Large intestine (tissue), 3 donors: ENCODE measurements at regions not wholly inside any gene's neighbourhood (a gene's known extent, or its start where the extent isn't known, plus 50 kb on each side); places are given as distances from the start of the nearest gene placed in this dataset.
A peak's percentile ranks its signal among the peaks of the same experiment; 100 is the strongest.

Experiments
- DNase-seq, 2 donors: peaks; one replicate each; pipeline versions ENCODE4 v3.0.0 to v3.0.0-alpha.2; 2013
- H3K27ac ChIP-seq: one replicate; pipeline ENCODE4 v1.5.1; 2013; ENCODE audit warnings: low read length
- H3K27me3 ChIP-seq: 2 replicates; pipeline ENCODE4 v1.6.1; 2013; ENCODE audit warnings: low read length; ENCODE audit not compliant: control insufficient read depth, insufficient read depth
- H3K36me3 ChIP-seq: 2 replicates; pipeline ENCODE4 v1.6.1; 2013; ENCODE audit warnings: low read length; ENCODE audit not compliant: control insufficient read depth, insufficient read depth
- H3K4me1 ChIP-seq: one replicate; pipeline ENCODE4 v1.6.1; 2013; ENCODE audit warnings: low read length; ENCODE audit not compliant: control insufficient read depth, insufficient read depth
- H3K4me3 ChIP-seq: one replicate; pipeline ENCODE4 v1.5.1; 2013; ENCODE audit warnings: low read length
- H3K9me3 ChIP-seq: one replicate; pipeline ENCODE4 v1.6.1; 2013; ENCODE audit warnings: mild to moderate bottlenecking, low read depth, low read length, moderate library complexity; ENCODE audit not compliant: control insufficient read depth
- WGBS: methylation state at CpG from one replicate; pipeline ENCODE4 v1.1.5; 2013; ENCODE audit warnings: low lambda C conversion rate; ENCODE audit not compliant: insufficient coverage; 5-methylcytosine and 5-hydroxymethylcytosine counted together

DNA sequence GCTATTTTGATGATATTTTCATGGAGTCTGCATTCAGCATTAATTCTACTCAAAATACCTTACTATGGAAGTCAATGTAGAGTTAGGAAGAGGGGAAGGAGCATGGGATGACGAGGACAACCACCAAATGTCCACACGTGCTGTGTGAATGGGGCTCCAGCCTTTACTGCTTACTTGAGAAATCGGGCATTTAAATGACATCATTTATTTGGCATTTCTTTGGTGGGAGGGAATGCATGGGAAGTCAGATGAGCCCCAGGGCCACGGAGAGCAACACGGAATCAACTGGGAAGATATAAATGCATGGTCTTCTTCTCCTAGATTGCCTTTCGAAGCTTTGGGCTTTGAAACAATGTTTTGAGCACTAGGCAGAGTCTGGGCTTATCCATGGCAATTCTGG is 458.5 kb upstream of the KLF4 start:
- H3K27me3 ChIP-seq, result no peaks in the 10 kb centered on the region
- H3K27ac ChIP-seq, result no peak overlapping the region
- DNase-seq, result no peak
- no peaks in the 10 kb centered on the region for H3K36me3 ChIP-seq
- H3K4me1 ChIP-seq, result peaks cover 7% of the 10 kb centered on the region
- 88% methylated on average over 5 of the region's 6 CpGs for WGBS
- H3K9me3 ChIP-seq, result no peaks in the 10 kb centered on the region
- no peak overlapping the region for H3K4me3 ChIP-seq

DNA sequence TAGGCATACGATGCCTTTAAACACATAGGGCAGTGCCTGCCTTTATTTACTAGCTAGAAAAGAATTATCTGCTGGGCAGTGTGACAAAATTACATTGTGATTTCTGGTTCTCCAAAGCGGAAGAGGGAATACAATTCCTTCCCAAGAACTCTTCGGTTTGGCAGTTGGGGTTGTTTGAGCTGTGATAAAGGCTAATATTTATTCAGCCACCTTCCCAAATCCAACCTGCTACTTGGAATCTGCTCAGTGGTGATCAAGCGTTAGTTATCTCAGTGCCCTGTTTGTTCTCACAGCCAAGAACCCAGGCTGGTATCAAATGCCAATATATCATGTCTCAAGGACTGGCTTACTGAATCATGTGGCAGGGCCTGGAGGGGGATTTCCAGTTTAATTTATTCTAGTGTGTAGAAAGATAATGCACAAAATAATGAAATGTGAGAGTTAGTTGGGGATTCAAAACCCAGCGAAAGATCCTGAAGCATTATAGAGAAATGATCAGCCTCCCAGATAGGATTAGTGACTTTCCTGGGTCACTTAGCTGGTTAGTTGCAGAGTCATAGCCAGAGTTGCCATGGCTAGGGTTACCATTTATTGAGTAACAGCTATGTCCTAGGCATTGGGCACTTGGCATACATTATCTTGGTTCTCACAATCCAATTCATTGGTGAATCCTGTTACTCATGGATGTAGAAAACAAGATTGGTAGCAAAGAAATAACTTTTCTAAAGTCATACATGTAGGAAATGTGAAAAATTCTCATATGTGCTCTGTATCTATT is 457.0 kb upstream of the KLF4 start:
- no peak for DNase-seq
- Histone ChIP-seq H3K27me3 (no peaks in the 10 kb centered on the region), H3K4me3 (no peak overlapping the region), H3K36me3 (no peaks in the 10 kb centered on the region), H3K9me3 (no peaks in the 10 kb centered on the region), H3K4me1 (peaks cover 2% of the 10 kb centered on the region), H3K27ac (no peak overlapping the region)
- WGBS, result no CpG with 5 or more reads among the region's 5 CpGs

DNA sequence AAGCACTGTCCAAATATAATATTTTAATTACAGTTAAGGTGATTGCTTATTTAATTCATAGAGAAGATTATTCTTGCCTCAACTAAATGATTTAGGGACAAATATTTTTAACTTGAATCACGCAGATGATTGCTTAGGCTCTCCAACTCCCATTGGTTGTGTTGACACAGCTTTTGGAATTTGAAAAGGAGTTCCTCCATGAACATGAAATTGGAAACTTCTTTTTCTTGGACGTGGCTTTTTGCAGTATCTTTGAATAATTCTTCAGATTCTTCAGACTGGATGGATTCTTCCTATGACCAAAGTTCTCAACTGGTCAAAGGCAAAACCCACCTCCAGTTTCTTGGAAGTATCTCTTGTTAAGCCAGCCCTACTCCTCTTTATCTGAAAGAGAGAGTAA is 456.4 kb upstream of the KLF4 start:
- Histone ChIP-seq H3K4me1 (no peaks in the 10 kb centered on the region), H3K4me3 (no peak overlapping the region), H3K36me3 (no peaks in the 10 kb centered on the region), H3K27ac (no peak overlapping the region), H3K9me3 (no peaks in the 10 kb centered on the region), H3K27me3 (no peaks in the 10 kb centered on the region)
- no peak for DNase-seq
- 100% methylated on average over 1 of the region's 2 CpGs for WGBS

DNA sequence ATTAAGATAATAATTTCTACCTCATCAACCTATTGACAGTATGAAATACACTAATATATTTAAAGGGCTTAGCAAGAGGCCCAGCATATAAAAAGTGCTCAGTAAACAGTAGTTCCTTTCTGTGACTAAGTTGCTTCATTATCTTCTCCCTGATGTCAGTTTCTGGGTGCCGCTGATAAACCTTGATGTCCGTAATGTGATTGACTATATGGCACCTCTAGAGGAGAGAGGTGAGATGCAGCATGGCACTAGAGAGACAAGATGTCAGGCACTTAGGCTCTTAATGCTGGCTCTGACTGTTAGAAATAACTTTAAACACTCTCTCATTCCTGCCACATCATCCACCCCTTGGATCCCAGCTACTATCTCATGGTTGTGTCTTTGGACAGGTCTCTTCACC is 455.9 kb upstream of the KLF4 start:
- WGBS, result no CpG with 5 or more reads among the region's 2 CpGs
- H3K4me3 ChIP-seq, result no peak overlapping the region
- H3K4me1 ChIP-seq, result no peaks in the 10 kb centered on the region
- H3K27me3 ChIP-seq, result no peaks in the 10 kb centered on the region
- no peak overlapping the region for H3K27ac ChIP-seq
- no peaks in the 10 kb centered on the region for H3K9me3 ChIP-seq
- no peak for DNase-seq
- no peaks in the 10 kb centered on the region for H3K36me3 ChIP-seq

- H3K36me3 ChIP-seq, result no peaks in the 10 kb centered on the region
- H3K27ac ChIP-seq, result no peak overlapping the region
- no peak overlapping the region for H3K4me3 ChIP-seq
- peaks cover 3% of the 10 kb centered on the region for H3K4me1 ChIP-seq
- 100% methylated on average over 2 of the region's 10 CpGs for WGBS
- no peaks in the 10 kb centered on the region for H3K9me3 ChIP-seq
- no peak for DNase-seq
- H3K27me3 ChIP-seq, result no peaks in the 10 kb centered on the region
Observed at GRCh38 chr9:107944387-107944786, 454.8 kb upstream of the KLF4 start.

GRCh38 chr9:107943901-107944300 is 454.3 kb upstream of the KLF4 start:
- no peak overlapping the region for H3K4me3 ChIP-seq
- no peaks in the 10 kb centered on the region for H3K36me3 ChIP-seq
- no peak for DNase-seq
- no peaks in the 10 kb centered on the region for H3K27me3 ChIP-seq
- WGBS, result no CpG with 5 or more reads among the region's 3 CpGs
- no peak overlapping the region for H3K27ac ChIP-seq
- H3K9me3 ChIP-seq, result no peaks in the 10 kb centered on the region
- peaks cover 8% of the 10 kb centered on the region for H3K4me1 ChIP-seq

DNA sequence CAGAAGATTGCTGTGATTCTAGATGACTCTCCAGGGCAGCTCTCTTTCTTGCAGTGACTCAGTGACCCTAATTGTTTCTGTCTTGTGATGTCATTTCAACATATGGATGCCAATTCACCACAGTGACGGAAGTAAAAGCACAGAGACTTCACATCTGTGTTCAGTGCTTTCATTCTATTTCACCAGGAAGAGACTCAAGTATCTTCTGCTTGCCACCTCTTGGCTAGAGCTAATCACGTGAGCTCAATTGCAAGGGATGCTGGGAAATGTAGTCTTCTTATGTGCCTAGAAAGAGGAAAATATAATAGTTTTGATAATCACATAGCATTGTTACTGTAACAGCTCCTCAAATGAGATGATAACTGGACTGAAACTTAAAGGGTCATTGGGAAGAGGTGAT is 453.3 kb upstream of the KLF4 start:
- Histone ChIP-seq H3K36me3 (no peaks in the 10 kb centered on the region), H3K4me1 (peaks cover 12% of the 10 kb centered on the region), H3K27ac (no peak overlapping the region), H3K27me3 (no peaks in the 10 kb centered on the region), H3K9me3 (no peaks in the 10 kb centered on the region), H3K4me3 (no peak overlapping the region)
- no peak for DNase-seq
- no CpG with 5 or more reads among the region's 2 CpGs for WGBS

- Histone ChIP-seq H3K36me3 (no peaks in the 10 kb centered on the region), H3K27me3 (no peaks in the 10 kb centered on the region), H3K4me1 (peaks cover 12% of the 10 kb centered on the region), H3K27ac (no peak overlapping the region), H3K4me3 (no peak overlapping the region), H3K9me3 (no peaks in the 10 kb centered on the region)
- no CpG with 5 or more reads among the region's 1 CpG for WGBS
- no peak for DNase-seq
Observed at GRCh38 chr9:107942291-107942690, 452.7 kb upstream of the KLF4 start.

- no CpG with 5 or more reads among the region's 7 CpGs for WGBS
- Histone ChIP-seq H3K36me3 (no peaks in the 10 kb centered on the region), H3K4me3 (no peak overlapping the region), H3K27ac (no peak overlapping the region), H3K27me3 (no peaks in the 10 kb centered on the region), H3K9me3 (no peaks in the 10 kb centered on the region), H3K4me1 (peaks cover 12% of the 10 kb centered on the region)
- DNase-seq, result no peak
Observed at GRCh38 chr9:107940616-107941595, 451.3 kb upstream of the KLF4 start.

DNA sequence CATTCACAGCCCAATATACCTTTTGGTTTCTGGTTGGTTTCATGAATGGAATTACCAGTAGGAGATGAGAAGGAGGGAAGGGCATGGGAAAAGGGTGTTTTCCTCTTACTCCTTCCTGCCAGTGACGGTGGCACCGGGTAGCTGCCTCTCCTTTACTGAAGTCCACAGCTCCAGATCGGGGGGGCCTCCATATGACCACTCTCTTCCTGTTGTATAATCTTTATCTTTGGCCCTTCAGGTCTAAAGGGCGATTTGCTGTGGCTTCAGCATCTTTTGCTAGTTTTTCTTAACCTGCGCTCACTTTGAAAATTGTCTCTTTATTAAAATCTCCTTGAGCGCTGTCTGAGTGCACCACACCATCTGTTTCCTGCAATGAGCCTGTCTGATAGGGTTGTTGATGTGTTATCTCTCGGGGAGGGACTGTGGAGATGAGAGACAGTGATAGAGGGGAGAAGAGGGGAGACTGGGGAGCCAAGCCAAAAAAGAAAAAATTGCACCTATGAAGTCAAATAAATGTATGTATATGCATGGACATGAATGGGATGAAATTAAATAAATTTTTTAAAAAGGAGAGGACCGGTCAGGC is 449.3 kb upstream of the KLF4 start:
- no peak overlapping the region for H3K4me3 ChIP-seq
- 17% methylated on average over 1 of the region's 8 CpGs for WGBS

More for the DNA sequence above, 449.3 kb upstream of the KLF4 start:
- Histone ChIP-seq H3K36me3 (no peaks in the 10 kb centered on the region), H3K27me3 (no peaks in the 10 kb centered on the region), H3K4me1 (peaks cover 12% of the 10 kb centered on the region), H3K27ac (no peak overlapping the region), H3K9me3 (no peaks in the 10 kb centered on the region)
- DNase-seq, result peak; percentile 73 to 87
